ENCODE measurements at regions not wholly inside any gene's neighbourhood (a gene's known extent, or its start where the extent isn't known, plus 50 kb on each side); places are given as distances from the start of the nearest gene placed in this dataset.

- TF ChIP-seq CTCF (IDR thresholded peaks at IDR 0.05) (no peak), POLR2A (IDR thresholded peaks at IDR 0.05) (no peak)
Observed at GRCh38 chr18:40738321-40738880, 1216.6 kb upstream of the PIK3C3 start.

Data from Peyer's patch (tissue), 4 donors.